Stimulated activated CD4-positive, alpha-beta T cell treated with anti-CD3 and anti-CD28 coated beads, Interleukin-2, amount 100 ng/mL, for 24 hours (primary cell): ENCODE measurements at regions not wholly inside any gene's neighbourhood (a gene's known extent, or its start where the extent isn't known, plus 50 kb on each side); places are given as distances from the start of the nearest gene placed in this dataset.

Source experiments
- DNase-seq, 2 donors: peaks; one replicate each; pipeline ENCODE4 v3.0.0-alpha.2; 2020

GRCh38 chr1:198906739-198907422 lies 268.0 kb downstream of the PTPRC start:
- DNase-seq, result no peak

GRCh38 chr1:198907423-198907746 lies 268.5 kb downstream of the PTPRC start:
- no peak for DNase-seq

- no peak for DNase-seq
Measured at GRCh38 chr1:198908995-198909394, 270.2 kb downstream of the PTPRC start.

DNA sequence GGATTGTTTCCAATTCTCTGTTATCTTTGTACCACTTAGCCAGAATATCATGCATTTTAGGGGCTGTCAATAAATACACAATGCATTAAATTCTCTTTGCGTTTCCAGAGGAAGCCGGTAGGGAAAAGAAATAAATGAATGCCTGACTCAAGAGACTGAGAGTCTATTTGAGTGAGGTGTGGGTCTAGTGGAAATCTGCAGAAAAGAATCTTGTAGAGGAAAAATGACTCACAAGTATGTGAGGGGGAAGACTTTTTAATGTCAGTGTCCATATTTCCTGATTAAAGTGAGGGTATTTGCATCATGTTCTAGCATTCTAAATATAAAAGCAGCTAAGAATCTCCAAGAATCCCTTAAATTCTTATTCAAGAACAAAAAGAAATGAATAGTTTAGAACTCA lies 271.1 kb downstream of the PTPRC start:
- DNase-seq, result no peak

GRCh38 chr1:198910816-198911215 lies 272.0 kb downstream of the PTPRC start:
- no peak for DNase-seq

DNA sequence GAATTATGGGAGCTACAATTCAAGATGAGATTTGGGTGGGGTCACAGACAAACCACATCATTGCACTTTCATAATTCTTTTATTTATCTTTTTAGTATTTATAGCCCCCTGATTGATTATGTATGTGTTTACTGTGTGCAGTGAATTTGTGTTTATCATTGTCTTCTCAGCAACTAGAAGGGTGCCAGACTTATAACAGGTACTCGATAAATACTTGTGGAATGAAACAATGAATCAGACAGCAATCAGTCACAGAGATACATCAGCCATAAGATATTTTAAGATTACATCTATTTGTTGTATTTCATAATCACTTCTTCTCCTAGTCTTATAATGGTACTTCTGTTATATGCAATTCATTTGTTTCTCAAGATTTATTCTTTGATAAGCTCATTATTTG lies 273.2 kb downstream of the PTPRC start:
- no peak for DNase-seq

DNA sequence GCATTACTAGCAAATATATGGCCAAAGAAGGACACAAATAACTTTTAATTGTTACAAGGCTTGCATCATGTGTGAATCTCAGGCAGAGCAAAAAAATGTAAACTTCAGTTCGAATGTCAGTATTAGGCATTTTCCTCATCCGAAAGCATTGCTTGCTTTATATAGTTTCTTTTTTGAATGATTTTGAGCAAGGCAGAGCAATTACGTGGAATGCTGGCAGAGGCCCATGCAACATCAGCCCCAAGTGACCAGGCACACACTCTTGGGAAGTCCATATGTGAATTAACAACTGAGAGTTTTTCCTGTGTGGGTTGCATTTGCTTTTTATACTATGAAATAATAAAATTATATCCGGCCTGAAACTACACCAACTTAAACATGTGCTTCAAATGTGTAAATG lies 274.8 kb downstream of the PTPRC start:
- no peak for DNase-seq

DNA sequence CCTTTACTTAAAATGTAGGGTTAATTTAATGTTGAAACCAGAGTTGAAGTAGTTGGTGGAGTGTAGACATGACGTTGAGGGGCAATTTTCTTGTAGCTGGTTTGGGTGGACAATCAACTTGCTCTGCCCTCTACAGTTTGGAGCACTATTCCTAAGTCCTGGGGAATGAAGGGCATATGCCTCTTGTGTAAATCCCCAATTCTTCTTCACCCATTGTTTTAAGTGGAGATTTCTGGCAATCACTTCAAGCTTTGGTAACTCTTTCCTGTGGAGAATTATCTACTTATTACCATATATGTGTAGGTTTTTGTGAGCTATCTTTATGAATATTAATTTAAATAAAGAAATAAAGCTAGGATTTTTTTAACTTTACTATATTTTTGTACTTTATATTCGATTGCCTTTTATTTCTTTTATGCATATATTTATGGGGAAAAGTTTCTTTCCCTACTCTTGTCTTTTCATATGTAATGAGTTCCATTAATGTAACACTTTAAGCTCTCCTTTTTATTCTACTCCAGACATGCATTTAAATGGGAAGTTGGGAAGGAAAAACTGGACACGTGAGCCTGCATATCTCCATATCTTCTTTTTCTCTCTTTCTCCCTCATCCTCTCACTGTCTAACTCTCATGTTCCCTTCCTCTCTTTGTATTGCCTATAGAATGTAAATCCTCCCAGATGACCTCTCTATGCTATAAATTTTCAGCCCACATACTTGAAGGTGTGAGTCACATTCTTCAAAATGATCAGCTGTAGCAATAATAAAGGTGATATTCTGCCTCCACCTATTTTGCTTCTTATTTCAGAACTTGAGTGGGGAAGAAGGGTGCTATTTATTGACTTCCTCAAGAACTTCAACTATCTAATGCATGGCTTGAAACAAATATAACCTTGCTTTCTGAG lies 276.7 kb downstream of the PTPRC start:
- no peak for DNase-seq

DNA sequence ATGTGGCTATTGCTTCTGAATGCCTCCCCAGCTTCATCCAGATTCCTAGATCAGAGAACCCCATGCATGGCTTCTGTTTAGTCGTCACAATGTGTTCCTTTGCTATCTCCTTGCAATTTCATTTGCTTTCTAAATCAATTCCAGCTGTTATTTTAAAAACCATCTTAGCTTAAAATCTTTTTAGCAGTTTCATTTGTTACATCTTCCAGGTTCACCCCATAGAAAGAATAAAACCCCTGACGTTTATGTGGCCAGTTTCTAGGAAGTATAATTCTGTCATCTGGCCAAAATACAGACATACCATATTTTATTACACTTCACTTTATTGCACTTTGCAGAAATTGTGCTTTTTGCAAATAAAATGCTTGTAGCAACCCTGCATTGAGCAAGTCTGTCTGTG lies 278.4 kb downstream of the PTPRC start:
- DNase-seq, result no peak

GRCh38 chr1:198918920-198919319 lies 280.1 kb downstream of the PTPRC start:
- DNase-seq, result no peak

DNA sequence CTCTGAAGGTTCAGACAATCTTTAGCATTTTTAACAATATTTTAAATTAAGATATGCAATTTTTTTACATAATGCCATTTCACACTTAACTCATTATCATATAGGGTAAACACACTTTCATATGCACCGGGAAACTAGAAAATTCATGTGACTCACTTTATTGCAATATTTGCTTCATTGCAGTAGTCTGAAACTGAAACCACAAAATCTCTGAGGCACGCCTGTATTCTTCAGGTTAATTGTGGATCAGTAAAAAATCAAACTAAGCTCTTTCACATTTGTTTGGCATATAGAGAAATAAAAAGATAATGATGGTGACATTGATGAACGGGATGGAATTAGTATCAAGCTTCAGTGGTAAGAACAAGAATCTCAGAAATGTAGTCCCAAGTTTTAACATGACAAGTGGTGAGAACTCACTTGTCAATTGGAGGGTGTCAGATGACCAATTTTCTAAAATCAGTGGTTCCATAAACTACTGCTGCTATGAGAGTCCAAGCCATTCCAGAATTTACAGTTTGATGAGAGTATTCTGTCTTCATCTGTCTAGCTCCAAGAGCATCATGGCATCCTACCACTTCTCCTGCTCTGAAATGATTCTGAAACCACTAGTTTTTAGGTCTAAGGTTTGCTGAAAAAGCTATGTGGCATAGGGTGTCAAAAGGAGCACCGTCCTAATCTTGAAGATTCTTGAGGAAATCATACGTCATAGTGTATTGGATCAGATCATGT lies 281.0 kb downstream of the PTPRC start:
- no peak for DNase-seq

- DNase-seq, result no peak
Measured at GRCh38 chr1:198922638-198923430, 284.0 kb downstream of the PTPRC start.

DNA sequence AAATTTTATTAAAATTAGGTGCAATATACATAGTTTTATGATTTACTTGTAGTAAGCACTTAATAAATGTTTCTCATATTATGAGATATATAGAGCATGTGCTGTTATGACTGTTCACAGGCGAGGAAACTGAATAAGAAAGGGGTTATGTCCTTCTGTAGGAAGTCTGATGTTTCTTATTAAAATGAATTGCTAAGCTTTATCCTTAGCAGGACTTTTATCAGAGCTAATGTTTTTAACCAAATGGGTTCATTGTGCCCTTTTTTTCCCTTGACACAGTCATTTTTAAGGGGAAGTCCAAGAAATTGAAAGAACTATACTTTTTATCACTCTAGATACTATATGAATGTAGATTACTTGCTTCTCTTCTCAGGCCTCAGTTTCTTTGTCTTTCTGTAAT lies 285.2 kb downstream of the PTPRC start:
- DNase-seq, result no peak

- DNase-seq, result no peak
Measured at GRCh38 chr1:198925567-198925966, 286.7 kb downstream of the PTPRC start.

GRCh38 chr1:198927129-198927528 lies 288.3 kb downstream of the PTPRC start:
- no peak for DNase-seq

GRCh38 chr1:198929111-198929604 lies 290.3 kb downstream of the PTPRC start:
- no peak for DNase-seq

DNA sequence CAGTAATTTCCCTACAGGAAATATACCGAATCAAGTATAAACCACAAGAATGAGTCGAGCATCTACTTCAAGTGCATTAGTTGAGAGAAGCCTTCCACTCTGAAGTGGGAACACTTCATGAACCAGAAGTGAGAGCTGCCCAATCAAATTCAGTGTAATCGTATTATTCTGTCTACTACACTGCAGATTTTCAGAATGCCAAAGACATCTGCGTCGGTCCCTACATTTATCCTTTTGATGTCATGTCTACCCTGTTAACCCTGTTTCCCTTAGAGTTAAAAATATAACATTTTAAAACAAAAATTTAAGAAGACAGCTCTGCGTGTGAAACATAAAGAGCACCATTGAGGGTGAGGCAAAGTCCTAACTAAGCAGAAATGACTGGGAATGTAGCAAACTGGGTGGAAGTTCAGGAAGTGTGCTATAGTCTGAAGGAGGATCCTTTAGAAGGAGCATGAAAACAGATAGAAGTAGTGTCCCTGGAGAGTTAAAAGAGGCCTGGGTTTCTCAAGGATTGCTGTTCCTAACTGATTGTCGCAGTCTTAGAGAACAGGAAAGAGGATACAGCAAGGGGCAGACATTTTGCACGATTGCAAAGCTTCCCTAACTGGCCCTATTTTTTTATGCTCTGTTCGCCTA lies 291.2 kb downstream of the PTPRC start:
- DNase-seq, result no peak

GRCh38 chr1:198932351-198932991 lies 293.6 kb downstream of the PTPRC start:
- peak in 1 of 2 donors; percentile 13 for DNase-seq

DNA sequence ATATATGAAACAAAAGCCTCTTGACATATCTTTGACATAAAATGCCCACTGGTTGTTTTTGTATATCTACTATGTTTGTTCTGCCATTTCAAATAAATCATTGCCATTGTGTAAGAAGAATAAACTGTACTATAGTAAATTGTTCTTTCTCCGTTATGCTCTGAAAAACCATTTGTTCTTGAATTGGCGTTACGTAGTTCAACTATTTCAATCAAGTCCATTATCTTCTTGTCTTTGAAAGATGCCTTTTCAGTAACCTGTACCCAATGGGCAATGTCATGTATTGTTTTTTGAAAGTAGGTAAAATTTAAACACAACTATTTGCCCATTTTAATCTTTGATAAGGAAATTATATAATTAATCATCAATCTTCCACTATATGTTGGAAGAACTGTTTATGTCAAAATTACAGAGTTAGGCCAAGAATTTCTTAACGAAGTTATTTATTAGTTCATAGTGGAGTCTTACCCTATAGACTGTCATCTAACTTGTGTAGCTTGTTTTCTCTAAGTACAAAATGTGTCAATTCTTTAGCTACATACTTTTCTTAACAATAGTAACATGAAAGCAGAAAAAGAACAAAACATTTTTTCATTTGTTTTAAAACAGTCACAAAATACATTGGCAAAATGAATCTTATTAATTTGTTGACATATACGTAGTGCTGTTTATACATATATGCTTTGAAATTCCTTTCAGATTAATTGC lies 294.8 kb downstream of the PTPRC start:
- no peak for DNase-seq

- DNase-seq, result no peak
Measured at GRCh38 chr1:198934426-198934825, 295.6 kb downstream of the PTPRC start.

DNA sequence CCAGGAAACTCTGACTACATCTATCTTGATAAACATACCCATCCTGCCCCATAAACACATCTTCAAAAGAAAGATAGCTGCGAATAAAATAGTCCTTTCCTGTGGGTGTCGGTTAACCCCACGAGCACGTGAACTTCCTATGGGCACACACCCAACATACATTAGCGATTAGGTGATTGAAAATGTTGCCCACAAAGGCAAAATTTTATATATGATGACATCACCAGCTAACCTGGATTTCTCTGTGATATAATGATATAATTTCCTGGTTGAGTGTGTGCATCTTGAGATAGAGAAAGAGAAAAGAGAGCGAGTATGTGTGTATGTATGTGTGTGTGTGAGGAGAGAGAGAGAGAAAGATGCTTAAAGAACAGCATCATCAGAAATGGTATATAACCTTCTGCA lies 296.1 kb downstream of the PTPRC start:
- peak; percentile 35 to 51 for DNase-seq
